EH (cell line): ENCODE measurements at regions not wholly inside any gene's neighbourhood (a gene's known extent, or its start where the extent isn't known, plus 50 kb on each side); places are given as distances from the start of the nearest gene placed in this dataset.
"Not testable (repeated sequence)": the region's sequence is repeated elsewhere in the genome, so short reads cannot be mapped to it uniquely, and the experiment has no call there.

Source experiments
- DNase-seq: peaks from one replicate; pipeline ENCODE4 v3.0.0-alpha.2; 2015; ENCODE audit warnings: low read depth

GRCh38 chr16:22681554-22682291 is 132.2 kb upstream of the HS3ST2 start:
- peak; percentile 15 for DNase-seq

DNA sequence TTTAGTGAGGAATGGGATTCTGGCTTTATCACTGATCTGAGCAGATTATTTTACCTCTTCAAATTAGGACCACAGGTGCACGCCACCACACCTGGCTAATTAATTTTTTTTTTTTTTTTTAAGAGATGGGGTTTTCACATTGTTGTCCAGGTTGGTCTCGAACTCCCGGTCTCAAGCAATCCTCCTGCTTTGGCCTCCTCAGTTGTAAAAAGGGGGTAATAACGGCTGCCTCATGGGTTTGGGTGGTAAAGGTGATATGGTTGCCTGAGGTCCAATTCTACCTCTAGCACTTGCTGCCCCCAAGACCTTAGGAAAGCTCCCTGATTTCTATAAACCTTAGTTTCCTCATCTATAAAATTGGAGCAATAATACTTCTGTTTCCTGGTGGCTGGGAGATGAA is 130.7 kb upstream of the HS3ST2 start:
- DNase-seq = no peak

DNA sequence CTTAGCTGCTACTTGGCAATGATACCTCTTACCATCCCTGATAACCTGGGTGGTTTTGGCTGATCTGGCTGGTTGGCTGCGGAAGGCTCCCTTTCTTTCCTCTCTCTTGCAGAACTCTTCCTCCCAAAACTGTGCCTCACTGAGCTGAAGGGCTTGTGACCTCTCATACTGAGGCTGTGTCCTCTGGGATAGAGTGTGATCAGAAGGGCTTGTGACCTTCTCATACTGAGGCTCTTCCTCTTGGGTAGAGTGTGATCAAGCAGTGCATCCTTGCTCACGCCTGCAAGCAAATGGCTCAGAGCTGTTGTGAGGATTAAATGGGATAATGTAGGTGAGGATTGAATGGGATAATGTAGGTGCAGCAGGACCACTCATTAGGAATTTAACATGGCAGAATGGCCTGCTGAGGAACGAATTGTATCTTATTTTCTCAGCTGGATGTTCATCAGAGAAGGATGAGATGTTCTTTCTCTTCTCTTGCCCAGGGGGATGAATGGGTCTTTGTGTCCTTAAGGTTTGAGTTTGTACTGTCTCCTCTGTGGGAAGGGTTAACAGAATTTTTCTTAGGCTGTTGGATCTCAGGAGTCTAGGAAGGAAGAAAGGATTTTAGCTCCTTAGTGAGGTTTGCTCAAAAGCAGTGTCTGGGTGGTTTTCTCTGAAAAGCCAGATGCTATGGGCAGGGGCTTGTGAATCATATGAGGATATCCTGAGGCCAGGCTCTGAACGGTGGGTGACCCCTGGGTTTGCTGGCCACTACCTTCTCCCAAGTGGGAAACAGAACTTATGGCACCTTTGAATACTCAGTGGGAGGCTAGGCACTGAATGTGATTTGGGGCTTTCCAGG is 130.0 kb upstream of the HS3ST2 start:
- no peak for DNase-seq

DNA sequence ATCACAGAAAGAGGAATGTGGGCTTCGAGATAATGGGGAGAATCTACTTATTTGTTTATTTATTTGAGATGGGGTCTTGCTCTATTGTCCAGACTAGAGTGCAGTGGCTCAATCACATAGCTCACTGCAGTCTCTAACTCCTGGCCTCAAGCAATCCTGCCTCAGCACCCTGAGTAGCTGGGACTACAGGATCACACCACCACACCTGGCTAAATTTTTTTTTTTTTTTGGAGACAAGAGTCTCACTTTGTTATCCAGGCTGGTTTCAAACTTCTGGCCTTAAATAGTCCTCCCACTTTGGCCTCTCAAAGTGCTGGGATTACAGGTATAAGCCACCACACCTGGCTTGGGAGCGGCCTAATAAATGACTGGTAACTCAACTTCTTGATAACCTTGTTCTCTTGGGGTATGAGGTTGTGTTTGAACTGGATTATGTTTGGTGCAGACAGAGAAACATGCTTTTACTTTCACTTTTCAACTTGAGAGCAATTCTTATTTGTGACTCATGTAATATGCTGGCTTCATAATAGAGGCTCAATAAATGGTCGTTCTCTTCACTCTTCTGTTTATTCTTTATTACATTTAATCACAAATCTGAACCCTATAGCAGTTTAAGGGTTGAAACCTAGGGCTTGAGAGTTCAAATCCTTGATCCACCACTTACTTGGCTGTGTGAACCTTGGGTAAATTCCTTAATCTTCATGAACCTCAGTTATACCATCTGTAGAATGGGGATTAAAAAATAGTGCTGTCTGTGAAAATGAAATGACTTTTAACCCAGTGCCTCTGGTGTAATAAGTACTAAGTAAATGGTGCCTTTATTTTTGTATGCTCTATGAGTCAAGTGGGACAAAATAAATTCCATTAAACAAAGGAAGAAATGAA is 129.1 kb upstream of the HS3ST2 start:
- peak; percentile 47 for DNase-seq

GRCh38 chr16:22685459-22685830 is 128.5 kb upstream of the HS3ST2 start:
- peak; percentile 52 for DNase-seq

- no peak for DNase-seq
Measured at GRCh38 chr16:22687031-22687530, 126.9 kb upstream of the HS3ST2 start.

DNA sequence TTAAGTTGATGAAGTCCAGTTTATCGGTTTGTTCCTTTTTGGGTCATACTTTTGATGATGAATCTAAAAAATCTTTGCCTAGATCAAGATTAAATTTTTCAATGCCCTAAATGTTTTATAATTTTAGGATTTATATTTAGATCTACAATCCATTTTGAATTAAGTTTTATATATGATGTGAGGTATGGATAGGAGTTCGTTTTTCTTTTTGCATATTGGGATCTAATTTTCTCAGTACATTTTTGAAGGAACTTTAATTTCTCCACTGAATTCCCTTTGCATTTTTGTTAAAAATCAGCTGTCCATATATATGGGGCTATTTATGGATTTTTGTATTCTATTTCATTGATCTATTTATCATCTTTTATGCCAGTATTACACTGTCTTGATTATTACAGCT is 125.5 kb upstream of the HS3ST2 start:
- DNase-seq = no peak

- DNase-seq = no peak
Measured at GRCh38 chr16:22688930-22689329, 125.0 kb upstream of the HS3ST2 start.

DNA sequence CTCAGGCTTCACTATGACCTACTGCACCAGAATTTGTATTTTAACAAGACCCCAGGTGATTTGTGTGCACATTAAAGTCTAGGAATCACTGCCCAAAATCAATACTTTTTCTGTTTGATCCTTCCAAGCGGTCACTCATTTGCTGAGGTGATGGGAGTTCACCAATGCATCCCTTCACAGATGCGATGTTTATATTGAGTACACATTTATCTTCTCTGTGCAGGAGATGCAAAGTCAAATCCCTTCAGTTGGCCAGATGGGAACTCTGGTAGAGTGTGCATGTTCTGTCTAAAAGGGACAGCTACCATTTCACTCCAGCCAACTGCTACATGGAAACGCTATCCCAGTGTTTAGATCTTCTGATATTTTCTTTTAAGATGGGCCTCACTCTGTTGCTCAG is 122.6 kb upstream of the HS3ST2 start:
- DNase-seq = no peak

GRCh38 chr16:22692034-22692433 is 121.9 kb upstream of the HS3ST2 start:
- peak; percentile 67 for DNase-seq

DNA sequence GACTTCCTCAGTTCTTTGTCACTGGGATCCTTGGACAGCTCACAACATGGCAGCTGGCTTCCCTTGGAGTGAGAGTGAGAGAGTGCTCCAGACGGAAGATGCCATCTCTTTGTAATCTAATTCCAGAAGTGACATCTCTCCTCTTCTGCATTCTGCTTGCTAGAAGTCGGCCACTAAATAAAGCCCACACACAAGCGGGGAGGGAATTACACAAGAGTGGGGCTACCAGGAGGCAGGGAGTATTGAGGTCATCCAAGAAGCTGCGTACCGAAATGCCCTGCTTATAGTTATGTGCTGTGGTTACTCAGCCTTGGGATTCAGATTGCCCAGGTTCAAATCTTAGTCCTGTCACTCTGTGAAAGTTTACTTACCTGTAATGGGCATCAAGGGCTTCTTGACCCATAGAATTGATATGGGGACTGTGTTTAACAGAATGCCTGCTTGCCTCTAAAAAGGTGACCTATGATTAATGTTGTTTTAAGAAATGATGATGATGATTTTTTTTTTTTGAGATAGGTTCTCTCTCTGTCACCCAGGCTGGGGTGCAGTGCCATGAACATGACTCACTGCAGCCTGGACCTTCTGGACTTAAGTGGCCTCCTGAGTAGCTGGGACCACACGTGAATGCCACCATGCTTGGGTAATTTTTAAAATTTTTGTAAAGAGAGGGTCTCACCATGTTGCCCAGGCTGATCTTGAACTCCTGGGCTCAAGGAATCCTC is 120.9 kb upstream of the HS3ST2 start:
- DNase-seq = peak; percentile 28

- DNase-seq = no peak
Measured at GRCh38 chr16:22693638-22694340, 120.2 kb upstream of the HS3ST2 start.

DNA sequence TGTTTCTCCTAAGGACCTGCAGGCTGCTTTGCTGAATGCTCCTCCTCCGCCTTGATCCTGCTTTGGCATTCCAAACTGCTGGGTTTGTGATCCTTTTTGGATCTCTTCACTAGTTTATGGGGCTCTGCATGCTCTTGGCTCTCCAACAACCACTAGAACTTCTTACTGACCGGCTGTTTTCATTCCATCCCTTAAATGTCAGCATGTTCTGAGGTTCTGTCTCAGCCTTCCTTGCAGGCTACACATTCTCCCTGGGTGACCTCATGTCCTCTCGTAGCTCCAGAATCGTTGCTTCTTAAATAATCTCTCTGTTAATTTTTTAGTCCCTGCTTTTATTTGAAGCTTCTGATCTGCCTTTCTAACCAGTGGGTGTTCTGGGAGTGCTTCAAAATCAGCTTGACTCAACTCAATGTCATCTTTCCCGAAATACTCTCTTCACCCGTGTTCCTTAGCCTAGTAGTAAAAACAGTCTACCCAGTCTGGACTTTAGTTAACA is 119.0 kb upstream of the HS3ST2 start:
- peak; percentile 98 for DNase-seq

- DNase-seq = not testable (repeated sequence)
Measured at GRCh38 chr16:22695773-22696172, 118.2 kb upstream of the HS3ST2 start.

DNA sequence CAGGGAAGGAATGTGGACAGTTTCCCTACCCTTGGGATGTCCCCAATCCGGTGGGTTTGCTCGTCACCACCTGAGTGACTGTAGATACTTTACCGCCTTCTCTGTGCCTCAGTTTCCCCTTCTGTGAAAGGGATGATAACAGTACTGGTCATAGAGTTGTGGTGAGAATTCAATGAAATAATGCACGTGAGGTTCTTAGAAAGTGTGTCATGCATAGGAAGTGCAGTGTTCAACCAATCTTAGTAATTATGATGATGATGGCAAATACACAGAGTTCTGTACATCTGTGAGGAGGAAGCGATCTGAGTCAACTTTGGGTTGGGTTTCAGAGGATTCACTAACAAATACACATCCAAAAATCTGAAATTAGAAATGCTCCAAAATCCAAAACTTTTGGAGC is 114.6 kb upstream of the HS3ST2 start:
- no peak for DNase-seq

DNA sequence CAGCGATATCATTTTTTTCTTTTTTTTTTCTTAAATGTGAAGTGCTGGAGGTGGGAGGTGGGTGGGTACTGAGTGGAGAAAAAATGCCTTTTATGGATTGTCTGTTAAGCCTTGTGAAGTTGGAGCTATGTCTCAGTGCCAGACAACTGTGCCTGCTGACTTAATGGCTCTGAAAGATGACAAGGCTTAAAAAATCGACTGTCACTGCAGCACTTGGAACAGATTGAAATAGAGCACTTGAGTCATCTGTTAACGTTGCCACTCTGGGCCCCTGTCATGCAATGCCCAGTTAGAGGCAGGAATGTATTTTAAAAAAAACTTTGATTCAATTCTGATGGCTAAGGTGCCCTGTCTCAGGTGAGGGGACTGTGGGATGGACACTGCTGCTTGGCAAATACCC is 108.2 kb upstream of the HS3ST2 start:
- no peak for DNase-seq

- DNase-seq = no peak
Measured at GRCh38 chr16:22710326-22710725, 103.6 kb upstream of the HS3ST2 start.

- DNase-seq = no peak
Measured at GRCh38 chr16:22711847-22712246, 102.1 kb upstream of the HS3ST2 start.

DNA sequence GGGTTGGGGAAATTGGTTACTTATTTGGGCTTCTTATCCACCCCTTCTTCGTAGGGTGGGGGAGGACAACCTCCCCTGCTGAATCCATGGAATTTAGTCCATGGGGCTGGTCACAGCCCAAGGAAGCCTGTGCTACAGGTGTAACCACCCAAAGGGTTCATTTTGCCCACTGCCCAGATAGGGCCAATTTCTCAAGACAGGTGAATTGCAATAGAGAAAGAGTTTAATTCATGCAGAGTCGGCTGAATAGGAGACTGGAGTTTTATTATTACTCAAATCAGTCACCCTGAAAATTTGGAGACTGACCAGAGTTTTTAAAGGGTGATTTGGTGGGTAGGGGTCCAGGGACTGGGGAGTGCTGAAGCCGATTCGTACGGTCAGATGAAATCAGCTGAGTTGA is 101.5 kb upstream of the HS3ST2 start:
- DNase-seq = no peak

GRCh38 chr16:22718598-22718997 is 95.4 kb upstream of the HS3ST2 start:
- not testable (repeated sequence) for DNase-seq

- no peak for DNase-seq
Measured at GRCh38 chr16:22719945-22720344, 94.0 kb upstream of the HS3ST2 start.
